ENCODE measurements at regions not wholly inside any gene's neighbourhood (a gene's known extent, or its start where the extent isn't known, plus 50 kb on each side); places are given as distances from the start of the nearest gene placed in this dataset.

- Histone ChIP-seq H3K36me3 (no peaks in the 10 kb centered on the region), H3K9me3 (peaks cover 0 to 24% (median 0%) of the 10 kb centered on the region in 4 donors), H3K4me1 (no peaks in the 10 kb centered on the region), H3K27me3 (no peaks in the 10 kb centered on the region), H3K27ac (no peak overlapping the region), H3K4me3 (no peak overlapping the region)
- WGBS, 2 donors = 63 to 66% methylated on average over 5 of the region's 5 CpGs
- no peak for TF ChIP-seq EP300 (IDR thresholded peaks at IDR 0.05)
- TF ChIP-seq, protein P1, sequence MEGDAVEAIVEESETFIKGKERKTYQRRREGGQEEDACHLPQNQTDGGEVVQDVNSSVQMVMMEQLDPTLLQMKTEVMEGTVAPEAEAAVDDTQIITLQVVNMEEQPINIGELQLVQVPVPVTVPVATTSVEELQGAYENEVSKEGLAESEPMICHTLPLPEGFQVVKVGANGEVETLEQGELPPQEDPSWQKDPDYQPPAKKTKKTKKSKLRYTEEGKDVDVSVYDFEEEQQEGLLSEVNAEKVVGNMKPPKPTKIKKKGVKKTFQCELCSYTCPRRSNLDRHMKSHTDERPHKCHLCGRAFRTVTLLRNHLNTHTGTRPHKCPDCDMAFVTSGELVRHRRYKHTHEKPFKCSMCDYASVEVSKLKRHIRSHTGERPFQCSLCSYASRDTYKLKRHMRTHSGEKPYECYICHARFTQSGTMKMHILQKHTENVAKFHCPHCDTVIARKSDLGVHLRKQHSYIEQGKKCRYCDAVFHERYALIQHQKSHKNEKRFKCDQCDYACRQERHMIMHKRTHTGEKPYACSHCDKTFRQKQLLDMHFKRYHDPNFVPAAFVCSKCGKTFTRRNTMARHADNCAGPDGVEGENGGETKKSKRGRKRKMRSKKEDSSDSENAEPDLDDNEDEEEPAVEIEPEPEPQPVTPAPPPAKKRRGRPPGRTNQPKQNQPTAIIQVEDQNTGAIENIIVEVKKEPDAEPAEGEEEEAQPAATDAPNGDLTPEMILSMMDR (IDR thresholded peaks at IDR 0.05) = no peak
- no peak for TF ChIP-seq POLR2A (IDR thresholded peaks at IDR 0.05)
- DNase-seq (ENCODE audit: low spot score in 2 of 2) = no peak
Measured at GRCh38 chr17:5815396-5815795, 231.1 kb upstream of the NLRP1 start.

GRCh38 chr17:5816491-5817070 is 232.3 kb upstream of the NLRP1 start:
- Histone ChIP-seq H3K27ac (no peak overlapping the region), H3K27me3 (no peaks in the 10 kb centered on the region), H3K36me3 (no peaks in the 10 kb centered on the region), H3K9me3 (peaks cover 0 to 12% (median 0%) of the 10 kb centered on the region in 4 donors), H3K4me1 (no peaks in the 10 kb centered on the region), H3K4me3 (no peak overlapping the region)
- 30 to 36% methylated on average over 8 of the region's 8 CpGs for WGBS, 2 donors
- DNase-seq (ENCODE audit: low spot score in 2 of 2) = no peak
- no peak for TF ChIP-seq POLR2A (IDR thresholded peaks at IDR 0.05)
- TF ChIP-seq, protein P1 (IDR thresholded peaks at IDR 0.05) = no peak
- TF ChIP-seq EP300 (IDR thresholded peaks at IDR 0.05) = no peak

- Histone ChIP-seq H3K27ac (no peak overlapping the region), H3K27me3 (no peaks in the 10 kb centered on the region), H3K36me3 (no peaks in the 10 kb centered on the region), H3K9me3 (peaks cover 0 to 8% (median 0%) of the 10 kb centered on the region in 4 donors), H3K4me3 (no peak overlapping the region), H3K4me1 (no peaks in the 10 kb centered on the region)
- 87 to 93% methylated on average over 4 of the region's 4 CpGs for WGBS, 2 donors
- TF ChIP-seq POLR2A (IDR thresholded peaks at IDR 0.05) (no peak), EP300 (IDR thresholded peaks at IDR 0.05) (no peak)
- TF ChIP-seq, protein P1 (IDR thresholded peaks at IDR 0.05) = no peak
- DNase-seq (ENCODE audit: low spot score in 2 of 2) = no peak
Measured at GRCh38 chr17:5817475-5818395, 233.4 kb upstream of the NLRP1 start.

DNA sequence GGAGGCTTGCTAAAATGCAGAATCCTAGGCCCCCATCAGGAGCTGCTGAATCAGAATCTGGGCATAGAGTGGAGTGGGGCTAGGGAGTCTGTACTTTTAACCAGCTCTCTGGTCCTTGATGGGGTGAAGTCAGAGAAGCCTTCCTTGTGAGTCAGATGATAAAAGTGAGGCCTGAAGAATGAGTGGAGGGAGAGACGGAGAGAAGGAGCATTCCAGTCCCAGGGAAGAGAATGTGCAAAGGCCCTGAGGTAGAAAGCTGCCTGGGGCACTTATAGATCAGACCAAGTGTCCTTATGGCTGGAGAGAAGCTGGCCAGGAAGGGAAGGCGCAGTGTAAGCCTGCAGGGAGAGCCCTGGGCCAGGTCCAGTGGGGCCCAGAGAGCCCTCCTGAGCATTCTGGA is 235.1 kb upstream of the NLRP1 start:
- WGBS, 2 donors = 93 to 94% methylated on average over 2 of the region's 2 CpGs
- no peaks in the 10 kb centered on the region for H3K36me3 ChIP-seq
- H3K4me3 ChIP-seq = no peak overlapping the region
- TF ChIP-seq EP300 (IDR thresholded peaks at IDR 0.05) = no peak
- no peak for TF ChIP-seq POLR2A (IDR thresholded peaks at IDR 0.05)
- TF ChIP-seq, protein P1 (IDR thresholded peaks at IDR 0.05) = no peak
- H3K9me3 ChIP-seq = no peaks in the 10 kb centered on the region
- H3K4me1 ChIP-seq = no peaks in the 10 kb centered on the region
- DNase-seq (ENCODE audit: low spot score in 2 of 2) = no peak
- H3K27ac ChIP-seq = no peak overlapping the region
- H3K27me3 ChIP-seq = no peaks in the 10 kb centered on the region

Measured in tibial nerve (tissue), 4 donors.